ENCODE measurements at regions not wholly inside any gene's neighbourhood (a gene's known extent, or its start where the extent isn't known, plus 50 kb on each side); places are given as distances from the start of the nearest gene placed in this dataset.

GRCh38 chr2:236862526-236862925 is 223.2 kb upstream of the COPS8 start:
- TF ChIP-seq MAX (IDR thresholded peaks at IDR 0.05; ENCODE audit: low read depth), result no peak
- no peak for TF ChIP-seq TAF1 (IDR thresholded peaks at IDR 0.05; ENCODE audit: borderline replicate concordance, low read depth, low read length)
- no peak for TF ChIP-seq YY1 (IDR thresholded peaks at IDR 0.05; ENCODE audit: low read depth)
